ENCODE measurements at regions not wholly inside any gene's neighbourhood (a gene's known extent, or its start where the extent isn't known, plus 50 kb on each side); places are given as distances from the start of the nearest gene placed in this dataset.
"Not testable (repeated sequence)": the region's sequence is repeated elsewhere in the genome, so short reads cannot be mapped to it uniquely, and the experiment has no call there.

GRCh38 chr12:34166427-34167060 is 144.2 kb downstream of the ALG10 start:
- Histone ChIP-seq H3K36me3 (ENCODE audit: control insufficient read depth, insufficient read depth, low read length) (no peaks in the 10 kb centered on the region), H3K9me3 (ENCODE audit: control insufficient read depth, insufficient read depth, low read depth, low read length) (no peaks in the 10 kb centered on the region), H3K4me3 (replicated peaks in 1 of 4; ENCODE audit: control extremely low read depth in 1 of 4, insufficient read depth in 1 of 4, low read depth in 3 of 4, low read length in 4 of 4) (no peak overlapping the region), H2AFZ (ENCODE audit: low read length) (no peak overlapping the region), H3K27me3 (ENCODE audit: control insufficient read depth, insufficient read depth, low read length) (no peaks in the 10 kb centered on the region), H3K27ac (ENCODE audit: insufficient read depth, low read length) (no peak overlapping the region), H3K9ac (ENCODE audit: insufficient read depth, low read length) (no peak overlapping the region), H3K4me2 (ENCODE audit: extremely low read depth, insufficient read depth, low read length) (no peak overlapping the region), H3K79me2 (ENCODE audit: control insufficient read depth, insufficient read depth, low read length) (no peaks in the 10 kb centered on the region), H4K20me1 (ENCODE audit: control insufficient read depth, extremely low read depth, insufficient read depth, low read length) (no peaks in the 10 kb centered on the region), H3K4me1 (ENCODE audit: control insufficient read depth, extremely low read depth, insufficient read depth, low read length) (no peaks in the 10 kb centered on the region)
- TF ChIP-seq, protein P1, sequence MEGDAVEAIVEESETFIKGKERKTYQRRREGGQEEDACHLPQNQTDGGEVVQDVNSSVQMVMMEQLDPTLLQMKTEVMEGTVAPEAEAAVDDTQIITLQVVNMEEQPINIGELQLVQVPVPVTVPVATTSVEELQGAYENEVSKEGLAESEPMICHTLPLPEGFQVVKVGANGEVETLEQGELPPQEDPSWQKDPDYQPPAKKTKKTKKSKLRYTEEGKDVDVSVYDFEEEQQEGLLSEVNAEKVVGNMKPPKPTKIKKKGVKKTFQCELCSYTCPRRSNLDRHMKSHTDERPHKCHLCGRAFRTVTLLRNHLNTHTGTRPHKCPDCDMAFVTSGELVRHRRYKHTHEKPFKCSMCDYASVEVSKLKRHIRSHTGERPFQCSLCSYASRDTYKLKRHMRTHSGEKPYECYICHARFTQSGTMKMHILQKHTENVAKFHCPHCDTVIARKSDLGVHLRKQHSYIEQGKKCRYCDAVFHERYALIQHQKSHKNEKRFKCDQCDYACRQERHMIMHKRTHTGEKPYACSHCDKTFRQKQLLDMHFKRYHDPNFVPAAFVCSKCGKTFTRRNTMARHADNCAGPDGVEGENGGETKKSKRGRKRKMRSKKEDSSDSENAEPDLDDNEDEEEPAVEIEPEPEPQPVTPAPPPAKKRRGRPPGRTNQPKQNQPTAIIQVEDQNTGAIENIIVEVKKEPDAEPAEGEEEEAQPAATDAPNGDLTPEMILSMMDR (conservative IDR thresholded peaks at IDR 0.05 in 1 of 2, IDR thresholded peaks at IDR 0.05 in 1 of 2; ENCODE audit: low read depth in 1 of 2, low read length in 2 of 2), result no peak
- no peak for DNase-seq (ENCODE audit: low read depth in 2 of 2)

GRCh38 chr12:34168507-34168906 is 146.2 kb downstream of the ALG10 start:
- not testable (repeated sequence) for H3K4me1 ChIP-seq (ENCODE audit: control insufficient read depth, extremely low read depth, insufficient read depth, low read length); H3K79me2 ChIP-seq (ENCODE audit: control insufficient read depth, insufficient read depth, low read length); H3K9ac ChIP-seq (ENCODE audit: insufficient read depth, low read length); H3K27me3 ChIP-seq (ENCODE audit: control insufficient read depth, insufficient read depth, low read length); H4K20me1 ChIP-seq (ENCODE audit: control insufficient read depth, extremely low read depth, insufficient read depth, low read length); H3K36me3 ChIP-seq (ENCODE audit: control insufficient read depth, insufficient read depth, low read length); DNase-seq (ENCODE audit: low read depth in 2 of 2); H3K4me2 ChIP-seq (ENCODE audit: extremely low read depth, insufficient read depth, low read length); H2AFZ ChIP-seq (ENCODE audit: low read length); H3K9me3 ChIP-seq (ENCODE audit: control insufficient read depth, insufficient read depth, low read depth, low read length); H3K27ac ChIP-seq (ENCODE audit: insufficient read depth, low read length); H3K4me3 ChIP-seq (replicated peaks in 1 of 4; ENCODE audit: control extremely low read depth in 1 of 4, insufficient read depth in 1 of 4, low read depth in 3 of 4, low read length in 4 of 4)

- Histone ChIP-seq H3K4me3 (replicated peaks in 1 of 4; ENCODE audit: control extremely low read depth in 1 of 4, insufficient read depth in 1 of 4, low read depth in 3 of 4, low read length in 4 of 4) (no peak overlapping the region), H3K27me3 (ENCODE audit: control insufficient read depth, insufficient read depth, low read length) (no peaks in the 10 kb centered on the region), H3K79me2 (ENCODE audit: control insufficient read depth, insufficient read depth, low read length) (no peaks in the 10 kb centered on the region), H4K20me1 (ENCODE audit: control insufficient read depth, extremely low read depth, insufficient read depth, low read length) (no peaks in the 10 kb centered on the region), H3K4me2 (ENCODE audit: extremely low read depth, insufficient read depth, low read length) (no peak overlapping the region), H3K4me1 (ENCODE audit: control insufficient read depth, extremely low read depth, insufficient read depth, low read length) (no peaks in the 10 kb centered on the region), H3K9ac (ENCODE audit: insufficient read depth, low read length) (no peak overlapping the region), H2AFZ (ENCODE audit: low read length) (no peak overlapping the region), H3K36me3 (ENCODE audit: control insufficient read depth, insufficient read depth, low read length) (no peaks in the 10 kb centered on the region), H3K9me3 (ENCODE audit: control insufficient read depth, insufficient read depth, low read depth, low read length) (no peaks in the 10 kb centered on the region), H3K27ac (ENCODE audit: insufficient read depth, low read length) (no peak overlapping the region)
- no peak for DNase-seq (ENCODE audit: low read depth in 2 of 2)
- TF ChIP-seq EZH2 (IDR thresholded peaks at IDR 0.05; ENCODE audit: low read length, missing control alignments), result no peak
- TF ChIP-seq, protein P1 (conservative IDR thresholded peaks at IDR 0.05 in 1 of 2, IDR thresholded peaks at IDR 0.05 in 1 of 2; ENCODE audit: low read depth in 1 of 2, low read length in 2 of 2), result no peak
Observed at GRCh38 chr12:34186492-34186891, 164.2 kb downstream of the ALG10 start.

Data from fibroblast of lung (primary cell).